NT2/D1 (cell line): ENCODE measurements at regions not wholly inside any gene's neighbourhood (a gene's known extent, or its start where the extent isn't known, plus 50 kb on each side); places are given as distances from the start of the nearest gene placed in this dataset.

ENCODE experiments used
- DNase-seq: peaks from one replicate; pipeline ENCODE4 v3.0.0-alpha.2; 2011; ENCODE audit warnings: low read depth, low spot score
- H3K27me3 ChIP-seq: 2 replicates; pipeline ENCODE4 v1.6.0; 2011; ENCODE audit warnings: mild to moderate bottlenecking; ENCODE audit not compliant: insufficient read length, insufficient read depth
- H3K36me3 ChIP-seq: 2 replicates; pipeline ENCODE4 v1.6.1; 2011; ENCODE audit warnings: mild to moderate bottlenecking, low read length, mixed read lengths; ENCODE audit not compliant: insufficient read depth, insufficient read length
- H3K4me1 ChIP-seq: 2 replicates; pipeline ENCODE4 v1.5.1; 2011; ENCODE audit not compliant: insufficient read depth, insufficient read length
- H3K4me3 ChIP-seq: 2 replicates; pipeline ENCODE4 v1.5.1; 2011; ENCODE audit warnings: low read depth; ENCODE audit not compliant: insufficient read length
- H3K9ac ChIP-seq: 2 replicates; pipeline ENCODE4 v1.6.0; 2011; ENCODE audit warnings: low read depth; ENCODE audit not compliant: insufficient read length
- H3K9me3 ChIP-seq: 2 replicates; pipeline ENCODE4 v1.5.1; 2011; ENCODE audit warnings: mild to moderate bottlenecking, low read length; ENCODE audit not compliant: insufficient read depth
- SUZ12 ChIP-seq: IDR thresholded peaks from 2 replicates; pipeline ENCODE4 v1.6.1; 2011; ENCODE audit not compliant: insufficient read length, insufficient read depth; ENCODE audit errors: extremely low read depth
- YY1 ChIP-seq: IDR thresholded peaks from 2 replicates; pipeline ENCODE4 v1.6.1; 2011; ENCODE audit not compliant: insufficient read length, insufficient read depth
- ZNF274 ChIP-seq: IDR thresholded peaks from 2 replicates; pipeline ENCODE4 v1.6.1; 2011; ENCODE audit warnings: mild to moderate bottlenecking, low read depth, low read length

- TF ChIP-seq SUZ12: no peak
- TF ChIP-seq ZNF274: no peak
- TF ChIP-seq YY1: no peak
- Histone ChIP-seq H3K4me3 (no peak overlapping the region), H3K4me1 (no peaks in the 10 kb centered on the region), H3K36me3 (no peaks in the 10 kb centered on the region), H3K9ac (no peak overlapping the region), H3K9me3 (no peaks in the 10 kb centered on the region), H3K27me3 (peaks cover 38% of the 10 kb centered on the region)
- no peak for DNase-seq
Measured at GRCh38 chr16:86118467-86119307, 219.7 kb downstream of the IRF8 start.

DNA sequence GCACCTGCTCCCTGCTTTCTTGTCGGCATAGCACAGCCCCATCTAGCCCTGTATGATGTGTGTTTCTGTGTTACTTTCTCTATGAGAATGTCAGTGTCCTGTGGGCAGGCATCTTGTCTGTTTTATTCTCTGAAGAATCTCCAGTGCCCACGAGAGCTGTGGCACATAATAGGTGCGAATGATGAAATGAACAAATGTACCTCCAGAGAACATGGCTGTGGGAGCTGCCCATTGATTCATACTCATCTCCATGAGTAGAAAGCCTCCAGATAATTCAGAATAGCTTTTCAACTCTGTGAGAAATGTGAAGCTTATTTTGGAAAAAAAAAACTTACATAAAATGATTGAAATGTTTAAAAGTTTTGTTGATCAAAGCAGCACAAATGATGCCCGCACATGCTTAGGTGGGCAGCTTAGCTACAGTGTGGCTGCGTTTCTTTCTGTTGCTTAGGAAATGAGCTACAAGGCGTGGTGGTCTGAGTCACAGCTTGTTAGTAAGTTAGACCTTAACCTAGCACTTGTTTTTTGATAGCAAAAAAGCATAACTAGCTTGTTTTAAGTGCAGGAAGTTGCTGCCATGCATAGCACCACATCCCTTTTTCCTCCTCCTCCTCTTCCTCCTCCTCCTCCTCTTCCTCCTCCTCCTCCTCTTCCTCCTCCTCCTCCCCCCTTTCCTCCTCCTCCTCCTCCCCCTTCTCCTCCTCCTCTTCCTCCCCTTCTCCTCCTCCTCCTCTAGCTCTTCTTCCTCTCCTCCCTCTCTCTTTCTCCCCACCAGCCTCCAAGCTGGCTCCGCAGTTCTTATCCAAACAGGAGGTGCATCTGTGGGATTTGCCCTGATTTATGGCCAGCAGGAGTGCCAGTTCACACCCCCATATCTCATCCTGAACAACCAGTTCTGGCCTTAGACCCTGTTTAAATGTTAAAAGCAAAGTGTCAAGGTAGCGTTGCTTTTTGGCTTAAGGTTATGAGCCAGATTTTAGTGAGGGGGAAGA is 221.5 kb downstream of the IRF8 start:
- Histone ChIP-seq H3K9me3 (no peaks in the 10 kb centered on the region), H3K36me3 (no peaks in the 10 kb centered on the region), H3K9ac (no peak overlapping the region), H3K4me1 (no peaks in the 10 kb centered on the region), H3K4me3 (no peak overlapping the region), H3K27me3 (peaks cover 38% of the 10 kb centered on the region)
- TF ChIP-seq ZNF274: no peak
- TF ChIP-seq YY1: no peak
- TF ChIP-seq SUZ12: no peak
- no peak for DNase-seq

GRCh38 chr16:86121374-86122010 is 222.5 kb downstream of the IRF8 start:
- TF ChIP-seq ZNF274 (no peak), SUZ12 (no peak), YY1 (no peak)
- Histone ChIP-seq H3K9ac (no peak overlapping the region), H3K4me1 (no peaks in the 10 kb centered on the region), H3K4me3 (no peak overlapping the region), H3K9me3 (no peaks in the 10 kb centered on the region), H3K36me3 (no peaks in the 10 kb centered on the region), H3K27me3 (peaks cover 38% of the 10 kb centered on the region)
- DNase-seq: no peak

- DNase-seq: no peak
- Histone ChIP-seq H3K4me1 (no peaks in the 10 kb centered on the region), H3K9ac (no peak overlapping the region), H3K9me3 (no peaks in the 10 kb centered on the region), H3K36me3 (no peaks in the 10 kb centered on the region), H3K4me3 (no peak overlapping the region), H3K27me3 (peaks cover 38% of the 10 kb centered on the region)
- TF ChIP-seq YY1 (no peak), SUZ12 (no peak), ZNF274 (no peak)
Measured at GRCh38 chr16:86122681-86123342, 223.8 kb downstream of the IRF8 start.

DNA sequence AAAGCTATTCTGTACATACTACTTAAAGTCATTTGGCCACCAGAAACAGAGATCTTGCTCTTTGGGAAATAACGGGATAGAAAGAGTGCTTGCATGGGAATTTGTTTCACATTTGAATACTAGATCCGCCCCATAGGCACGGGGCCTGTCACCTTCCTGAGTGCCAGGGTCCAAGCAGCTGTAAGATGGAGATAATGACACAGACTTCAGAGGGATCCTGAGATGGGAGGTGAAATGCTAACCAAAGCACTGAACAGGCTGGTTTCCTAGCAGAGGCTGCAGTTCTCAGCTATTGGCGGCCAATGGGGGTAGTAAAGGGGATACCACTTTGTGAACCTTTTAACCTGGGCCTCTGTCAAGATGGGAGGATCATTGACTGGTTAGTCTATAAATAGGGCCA is 225.4 kb downstream of the IRF8 start:
- H3K27me3 ChIP-seq: peaks cover 34% of the 10 kb centered on the region

GRCh38 chr16:86126891-86127290 is 227.9 kb downstream of the IRF8 start:
- Histone ChIP-seq H3K36me3 (no peaks in the 10 kb centered on the region), H3K4me1 (no peaks in the 10 kb centered on the region), H3K4me3 (no peak overlapping the region), H3K9me3 (no peaks in the 10 kb centered on the region), H3K27me3 (peaks cover 8% of the 10 kb centered on the region), H3K9ac (no peak overlapping the region)
- DNase-seq: no peak
- TF ChIP-seq YY1 (no peak), SUZ12 (no peak), ZNF274 (no peak)

More for the DNA sequence above, 225.4 kb downstream of the IRF8 start:
- Histone ChIP-seq H3K4me3 (no peak overlapping the region), H3K36me3 (no peaks in the 10 kb centered on the region), H3K4me1 (no peaks in the 10 kb centered on the region), H3K9ac (no peak overlapping the region), H3K9me3 (no peaks in the 10 kb centered on the region)
- no peak for DNase-seq
- TF ChIP-seq SUZ12: no peak
- TF ChIP-seq ZNF274: no peak
- no peak for TF ChIP-seq YY1
